Right ventricle myocardium superior (tissue), 1 donor: ENCODE measurements at regions not wholly inside any gene's neighbourhood (a gene's known extent, or its start where the extent isn't known, plus 50 kb on each side); places are given as distances from the start of the nearest gene placed in this dataset.

Experiments used
- ATAC-seq: fragments of 200-7000 bp; cut with Tn5 transposase; one replicate; pipeline ENCODE4 v1.9.1; 2020; ENCODE audit warnings: mild to moderate bottlenecking; ENCODE audit not compliant: poor library complexity
- DNase-seq: peaks from one replicate; pipeline ENCODE4 v3.0.0-alpha.2; 2020
- intact Hi-C: fragments of 100-400 bp; cut with DNase I; formaldehyde crosslinking; loops from one replicate; pipeline ENCODE4 v1.11.2; 2022
- donor health status: DM: no; HTN: yes; CAD: no; lungs with severe emphysema.

- ATAC-seq (no peak), DNase-seq (no peak)
- intact Hi-C loops: no loop called here
Observed at GRCh38 chr2:153136216-153136615, 342.3 kb downstream of the RPRM start.

GRCh38 chr2:153134725-153135124 is 343.8 kb downstream of the RPRM start:
- intact Hi-C loops: no loop called here
- ATAC-seq: no peak

DNA sequence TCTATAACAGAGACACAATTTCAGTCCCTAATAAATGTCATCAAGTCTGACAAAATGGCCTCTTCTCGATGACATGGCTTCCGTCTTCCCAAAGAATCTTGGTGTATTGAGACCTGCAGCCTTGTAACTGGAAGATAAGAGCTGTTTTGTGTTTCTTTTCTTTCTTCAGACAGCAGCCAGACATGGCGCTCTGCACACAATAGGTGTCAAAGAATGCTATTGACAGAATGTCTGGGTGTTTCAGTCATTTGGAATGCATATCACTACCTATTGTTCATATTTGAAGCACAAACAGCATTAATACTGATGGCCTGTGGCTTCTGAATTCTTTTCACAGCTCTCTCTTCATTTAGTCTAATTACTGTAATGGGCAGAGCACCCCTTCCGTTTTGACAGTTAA is 344.8 kb downstream of the RPRM start:
- intact Hi-C loops: no loop called here
- ATAC-seq: no peak
- no peak for DNase-seq

More at GRCh38 chr2:153134725-153135124, 343.8 kb downstream of the RPRM start:
- no peak for DNase-seq

GRCh38 chr2:153132418-153132817 is 346.1 kb downstream of the RPRM start:
- ATAC-seq (no peak), DNase-seq (no peak)
- intact Hi-C loops: no loop called here

GRCh38 chr2:153115141-153115540 is 363.4 kb downstream of the RPRM start:
- DNase-seq (no peak), ATAC-seq (no peak)
- intact Hi-C loops: no loop called here

GRCh38 chr2:153110486-153110885 is 368.1 kb downstream of the RPRM start:
- ATAC-seq: no peak
- DNase-seq: no peak
- intact Hi-C loops: no loop called here

- ATAC-seq: no peak
- intact Hi-C loops: no loop called here
Observed at GRCh38 chr2:153109793-153110192, 368.8 kb downstream of the RPRM start.

GRCh38 chr2:153106802-153107477 is 371.6 kb downstream of the RPRM start:
- ATAC-seq: no peak
- intact Hi-C loops: no loop called here
- no peak for DNase-seq

More at GRCh38 chr2:153109793-153110192, 368.8 kb downstream of the RPRM start:
- DNase-seq: no peak

DNA sequence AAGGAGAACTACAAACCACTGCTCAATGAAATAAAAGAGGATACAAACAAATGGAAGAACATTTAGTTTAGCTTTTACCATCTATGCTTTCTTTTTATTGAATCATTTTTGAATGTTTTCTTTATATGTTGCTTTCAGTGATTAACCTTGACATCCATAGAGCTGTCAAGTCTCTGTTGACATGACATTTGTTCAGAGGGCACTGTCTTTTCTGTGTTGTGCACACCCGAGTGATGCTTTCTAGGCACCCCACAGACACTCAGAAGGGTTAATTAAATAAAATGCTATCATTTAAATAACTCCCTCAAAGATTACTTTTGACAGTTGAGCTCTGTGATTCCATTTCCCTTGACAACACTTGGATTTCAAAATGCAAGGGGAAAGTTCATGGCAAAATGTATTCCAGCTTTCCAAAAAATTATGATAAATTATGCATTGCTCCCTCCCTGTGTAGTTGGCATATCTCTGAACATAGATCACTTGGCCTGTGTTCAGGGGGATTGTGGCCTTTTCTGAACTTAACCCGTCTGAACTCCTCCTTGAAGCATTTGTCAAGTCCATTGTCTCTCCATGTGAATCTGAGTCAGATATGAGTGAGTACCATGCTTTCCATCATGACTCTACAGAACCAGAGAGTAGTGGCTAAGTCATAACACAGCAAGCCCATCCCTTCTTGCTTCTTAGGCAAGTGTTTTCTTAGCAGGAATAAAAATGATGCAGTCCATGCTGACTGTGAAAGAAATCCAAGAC is 372.6 kb downstream of the RPRM start:
- intact Hi-C loops: no loop called here
- ATAC-seq: no peak

GRCh38 chr2:153101187-153101586 is 377.4 kb downstream of the RPRM start:
- intact Hi-C loops: no loop called here
- DNase-seq: no peak
- no peak for ATAC-seq

More for the DNA sequence above, 372.6 kb downstream of the RPRM start:
- DNase-seq: no peak

DNA sequence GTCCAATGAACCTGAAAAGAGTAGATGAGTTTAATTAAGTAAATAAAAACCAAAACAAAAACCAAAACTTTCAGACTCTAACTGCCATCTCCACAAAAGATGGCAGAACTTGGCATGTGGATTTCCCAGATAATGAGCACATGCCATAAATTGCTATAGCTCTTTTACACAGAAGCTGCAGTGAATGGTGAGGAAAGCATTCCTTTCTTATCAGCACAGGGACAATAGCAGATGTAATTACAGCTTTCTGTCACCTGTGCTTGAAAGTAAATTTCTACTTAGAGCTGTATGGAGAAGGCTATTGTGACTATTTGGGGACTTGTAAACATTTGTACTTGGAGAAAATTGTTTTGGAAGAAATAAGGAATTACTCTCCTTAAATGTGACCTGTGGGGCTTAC is 378.4 kb downstream of the RPRM start:
- intact Hi-C loops: no loop called here
- no peak for ATAC-seq
- DNase-seq: no peak

- ATAC-seq (no peak), DNase-seq (no peak)
- intact Hi-C loops: no loop called here
Observed at GRCh38 chr2:153098073-153098472, 379.7 kb downstream of the ARL6IP6 start.

DNA sequence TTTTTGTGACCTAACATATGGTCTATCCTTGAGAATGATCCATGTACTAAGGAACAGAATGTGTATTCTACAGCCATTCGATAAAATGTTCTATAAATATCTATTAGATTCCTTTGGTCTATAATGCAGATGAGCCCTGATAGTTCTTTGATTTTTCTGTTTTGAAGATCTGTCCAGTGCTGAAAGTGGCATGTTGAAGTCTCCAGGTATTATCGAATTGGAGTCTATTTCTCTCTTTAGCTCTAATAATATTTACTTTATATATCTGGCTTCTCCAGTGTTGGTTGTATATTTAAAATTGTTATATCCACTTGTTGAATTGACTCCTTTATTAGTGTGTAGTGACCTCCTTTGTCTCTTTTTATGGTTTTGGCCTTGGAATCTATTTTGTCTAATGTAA is 377.9 kb downstream of the ARL6IP6 start:
- ATAC-seq (no peak), DNase-seq (no peak)
- intact Hi-C loops: no loop called here

- intact Hi-C loops: no loop called here
- ATAC-seq: no peak
- no peak for DNase-seq
Observed at GRCh38 chr2:153091344-153091743, 372.9 kb downstream of the ARL6IP6 start.

DNA sequence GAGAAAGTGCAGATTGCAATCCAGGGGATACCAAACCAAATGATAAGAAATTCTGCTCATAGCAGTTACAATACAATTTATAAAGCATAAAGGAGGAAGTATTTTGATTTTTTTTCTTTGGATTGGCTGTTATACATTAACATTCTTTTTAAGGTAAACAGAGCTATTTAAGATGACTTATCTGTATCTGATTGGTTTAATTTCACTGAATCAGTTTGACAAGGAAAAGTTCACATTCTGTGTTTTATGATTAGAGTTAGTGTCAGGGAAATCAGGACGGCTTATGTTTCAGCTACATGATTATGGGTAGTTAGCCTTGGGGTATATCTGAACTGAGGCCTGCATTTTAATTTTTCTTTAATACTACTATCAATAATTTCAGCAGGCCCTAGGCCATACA is 360.9 kb downstream of the ARL6IP6 start:
- ATAC-seq (no peak), DNase-seq (no peak)
- intact Hi-C loops: no loop called here

DNA sequence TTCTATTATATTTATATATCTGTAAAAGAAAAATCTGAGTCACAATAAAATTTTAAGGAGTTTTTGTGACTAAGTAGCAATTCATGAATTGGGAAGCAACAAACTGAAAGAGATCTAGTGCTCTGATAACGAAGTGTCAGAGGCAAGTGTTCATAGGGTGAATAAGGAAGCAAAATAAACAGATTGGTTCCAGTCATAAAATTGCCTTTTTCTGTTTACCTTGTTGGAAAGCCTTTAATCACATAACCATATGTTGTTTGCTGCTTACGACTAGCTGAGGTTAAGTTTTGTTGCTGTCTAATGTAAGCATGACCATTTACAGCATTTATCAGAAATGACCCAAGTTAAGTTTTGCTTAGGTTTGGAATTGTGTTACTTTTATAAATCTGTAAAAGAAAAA is 358.9 kb downstream of the ARL6IP6 start:
- ATAC-seq: no peak
- no peak for DNase-seq
- intact Hi-C loops: no loop called here

GRCh38 chr2:153074207-153074606 is 355.8 kb downstream of the ARL6IP6 start:
- ATAC-seq: no peak
- no peak for DNase-seq
- intact Hi-C loops: no loop called here

GRCh38 chr2:153072813-153073212 is 354.4 kb downstream of the ARL6IP6 start:
- ATAC-seq (no peak), DNase-seq (no peak)
- intact Hi-C loops: no loop called here

DNA sequence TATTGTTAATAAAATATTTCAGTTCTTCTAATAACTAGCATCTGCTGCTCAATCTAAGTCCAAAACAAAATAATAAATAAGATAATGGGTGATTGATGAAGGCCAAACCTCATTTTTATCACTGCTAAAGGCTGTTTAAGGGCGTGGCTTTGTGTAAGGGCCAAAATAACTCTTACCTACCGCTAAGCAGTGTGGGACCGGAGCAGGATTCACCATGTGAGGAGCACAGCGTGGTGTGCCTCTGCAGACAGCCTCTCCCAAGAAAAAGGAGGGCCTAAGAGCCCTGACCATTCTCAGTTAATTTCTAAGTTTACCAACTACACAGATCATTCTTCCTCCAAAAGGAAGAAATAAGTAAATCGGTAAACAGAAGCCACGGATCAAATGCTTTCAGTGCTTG is 353.7 kb downstream of the ARL6IP6 start:
- intact Hi-C loops: no loop called here
- no peak for ATAC-seq

GRCh38 chr2:153071090-153071489 is 352.7 kb downstream of the ARL6IP6 start:
- ATAC-seq (no peak), DNase-seq (no peak)
- intact Hi-C loops: no loop called here

More for the DNA sequence above, 353.7 kb downstream of the ARL6IP6 start:
- no peak for DNase-seq
